GM18520 (cell line): ENCODE measurements at regions not wholly inside any gene's neighbourhood (a gene's known extent, or its start where the extent isn't known, plus 50 kb on each side); places are given as distances from the start of the nearest gene placed in this dataset.
"Not testable (repeated sequence)": the region's sequence is repeated elsewhere in the genome, so short reads cannot be mapped to it uniquely, and the experiment has no call there.

Source experiments
- ATAC-seq: cut with Tn5 transposase; IDR thresholded peaks from one replicate; pipeline ENCODE4 v1.9.1; 2021; ENCODE audit not compliant: unreplicated experiment

DNA sequence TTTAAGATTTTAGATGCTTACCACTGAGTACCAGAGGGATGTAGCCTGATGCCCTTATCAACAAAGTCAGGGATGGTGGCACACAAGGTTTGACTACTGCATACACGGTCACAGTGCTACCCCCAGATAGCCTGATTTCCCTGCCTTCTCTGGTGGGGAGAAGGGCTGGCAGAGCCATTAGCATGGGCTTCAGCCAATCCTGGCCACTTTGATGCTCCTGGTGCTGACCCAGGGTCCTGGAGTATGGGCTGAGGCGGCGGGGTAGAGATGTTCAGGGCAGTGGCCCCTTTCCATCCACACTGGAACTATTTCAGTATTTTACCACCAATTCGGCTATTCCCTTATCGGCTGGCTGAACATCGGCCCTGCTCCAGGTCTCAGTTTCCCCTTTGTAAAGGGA is 83.2 kb downstream of the POTEB3 start:
- not testable (repeated sequence) for ATAC-seq

DNA sequence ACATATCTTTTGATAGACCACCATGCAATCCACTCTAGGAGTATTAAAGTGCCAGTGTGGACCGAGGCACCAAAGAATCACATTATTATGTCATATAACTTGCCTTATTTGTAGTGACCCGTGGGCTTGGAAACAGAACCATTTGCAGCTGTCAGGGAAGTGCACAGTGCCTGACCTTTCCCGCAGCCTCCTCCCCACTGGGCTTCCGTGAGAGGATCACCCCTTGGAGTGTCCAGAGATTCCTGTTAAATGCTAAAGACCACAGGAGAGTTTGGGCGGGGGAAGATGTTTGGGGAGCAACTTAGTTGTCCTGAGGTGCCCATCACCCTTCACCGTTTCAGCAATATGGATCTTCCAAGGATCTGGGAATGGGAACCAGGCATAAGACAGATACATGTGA is 84.4 kb downstream of the POTEB3 start:
- not testable (repeated sequence) for ATAC-seq

DNA sequence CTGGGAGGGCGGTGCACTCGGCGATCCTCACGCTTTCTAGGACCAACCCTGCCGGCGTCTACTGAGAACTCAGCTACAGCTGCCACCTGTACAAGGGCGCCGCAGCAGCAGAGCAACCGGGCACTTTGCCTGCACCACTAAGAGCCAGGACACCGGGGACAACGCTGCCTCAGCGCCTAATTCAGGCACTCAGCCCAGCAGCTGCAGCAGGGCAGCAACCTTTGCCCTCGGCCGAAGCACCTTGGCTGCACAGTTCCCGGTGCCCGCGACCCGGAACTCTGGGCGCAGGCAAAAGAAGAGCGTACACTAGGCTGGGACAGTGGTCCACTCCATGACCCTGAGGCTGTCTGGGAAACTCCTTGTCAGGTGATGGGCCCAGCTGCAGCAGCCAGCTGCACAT is 85.7 kb downstream of the POTEB3 start:
- ATAC-seq: not testable (repeated sequence)

DNA sequence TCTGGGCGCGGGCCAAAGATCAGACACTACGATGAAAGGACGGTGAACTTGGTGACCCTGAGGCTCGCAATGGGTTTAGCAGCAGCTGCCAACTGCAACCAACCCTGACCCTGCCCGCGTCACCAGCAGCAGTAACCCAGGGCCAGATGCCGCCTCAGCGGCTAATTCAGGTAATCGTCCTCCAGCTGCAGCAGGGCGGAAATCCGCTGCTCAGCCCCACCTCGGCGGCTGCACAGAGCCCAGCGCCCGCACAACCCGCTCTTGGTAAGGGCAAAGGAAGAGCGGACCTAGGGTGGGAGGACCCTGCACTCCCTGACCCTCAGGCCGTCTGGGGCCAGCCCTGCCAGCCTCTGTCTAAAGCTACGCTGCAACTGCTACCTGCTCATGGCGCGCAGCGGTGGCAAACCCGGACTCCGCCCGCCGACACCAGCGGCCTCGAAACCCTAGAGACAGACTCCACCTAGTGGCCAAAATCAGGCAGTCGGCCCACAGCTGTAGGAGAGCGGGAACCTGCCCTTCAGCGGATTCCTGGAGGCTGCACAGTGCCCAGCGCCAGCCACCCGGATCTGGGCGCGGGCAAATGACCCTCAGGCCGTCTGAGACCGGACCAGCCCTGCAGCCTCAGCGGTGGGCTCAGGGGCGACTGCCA is 87.5 kb downstream of the POTEB3 start:
- ATAC-seq: not testable (repeated sequence)

DNA sequence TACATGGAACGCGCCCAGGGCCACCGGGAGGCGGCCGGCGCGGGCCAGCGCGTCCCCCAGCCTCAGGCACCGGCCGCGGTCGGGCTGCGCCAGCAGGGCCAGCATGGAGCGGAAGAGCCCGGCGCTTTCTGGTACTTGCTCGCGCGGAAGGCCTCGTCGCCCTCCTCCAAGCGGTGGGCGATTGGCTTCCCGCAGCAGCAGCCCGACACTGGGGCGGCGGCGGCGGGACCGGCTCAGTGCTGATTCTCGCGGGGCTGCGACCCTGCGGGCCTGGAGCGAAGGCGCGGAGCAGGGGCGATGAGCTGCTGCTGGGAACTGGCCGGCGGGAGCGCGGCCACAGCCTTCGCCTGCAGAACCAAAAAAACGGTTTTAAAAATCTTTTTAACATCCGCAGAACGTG is 95.3 kb downstream of the POTEB3 start:
- ATAC-seq: not testable (repeated sequence)

DNA sequence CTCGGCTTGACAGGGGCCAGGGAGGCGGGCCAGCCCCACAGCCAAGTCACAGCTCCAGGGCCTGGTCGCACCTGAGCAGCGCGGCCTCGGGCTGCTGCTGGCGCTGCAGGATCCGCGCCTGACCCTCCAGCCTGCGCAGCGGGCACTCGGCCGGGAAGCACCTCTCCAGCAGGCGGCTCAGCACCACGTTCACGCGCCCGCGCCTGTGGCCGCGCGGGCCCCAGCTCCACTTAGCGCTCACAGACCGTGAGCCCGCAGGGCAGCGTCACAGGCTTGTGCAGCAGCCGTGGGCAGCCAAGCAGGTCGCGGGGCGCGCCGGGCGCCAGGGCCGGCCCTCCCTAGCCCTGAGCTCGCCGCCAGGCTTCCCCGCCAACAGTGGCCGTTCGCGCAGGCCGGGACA is 95.8 kb downstream of the POTEB3 start:
- not testable (repeated sequence) for ATAC-seq

DNA sequence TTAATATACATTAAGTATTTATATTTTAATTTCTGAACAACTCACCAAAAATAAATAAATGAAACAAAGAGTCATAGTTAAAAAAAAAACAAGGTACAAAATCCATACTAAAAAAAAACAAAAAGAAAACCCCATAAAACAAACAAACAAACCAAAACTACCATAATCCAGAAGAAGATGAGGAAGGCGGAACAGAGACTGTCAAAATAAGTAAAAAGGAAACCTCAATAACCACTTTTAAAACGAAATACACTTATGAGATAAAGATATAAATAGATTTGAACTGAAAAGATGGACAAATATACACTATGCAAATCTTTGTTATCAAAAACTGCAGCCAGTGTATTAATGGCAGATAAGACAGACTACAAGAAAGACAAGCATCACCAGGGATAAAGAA is 103.3 kb downstream of the POTEB3 start:
- ATAC-seq: not testable (repeated sequence)

DNA sequence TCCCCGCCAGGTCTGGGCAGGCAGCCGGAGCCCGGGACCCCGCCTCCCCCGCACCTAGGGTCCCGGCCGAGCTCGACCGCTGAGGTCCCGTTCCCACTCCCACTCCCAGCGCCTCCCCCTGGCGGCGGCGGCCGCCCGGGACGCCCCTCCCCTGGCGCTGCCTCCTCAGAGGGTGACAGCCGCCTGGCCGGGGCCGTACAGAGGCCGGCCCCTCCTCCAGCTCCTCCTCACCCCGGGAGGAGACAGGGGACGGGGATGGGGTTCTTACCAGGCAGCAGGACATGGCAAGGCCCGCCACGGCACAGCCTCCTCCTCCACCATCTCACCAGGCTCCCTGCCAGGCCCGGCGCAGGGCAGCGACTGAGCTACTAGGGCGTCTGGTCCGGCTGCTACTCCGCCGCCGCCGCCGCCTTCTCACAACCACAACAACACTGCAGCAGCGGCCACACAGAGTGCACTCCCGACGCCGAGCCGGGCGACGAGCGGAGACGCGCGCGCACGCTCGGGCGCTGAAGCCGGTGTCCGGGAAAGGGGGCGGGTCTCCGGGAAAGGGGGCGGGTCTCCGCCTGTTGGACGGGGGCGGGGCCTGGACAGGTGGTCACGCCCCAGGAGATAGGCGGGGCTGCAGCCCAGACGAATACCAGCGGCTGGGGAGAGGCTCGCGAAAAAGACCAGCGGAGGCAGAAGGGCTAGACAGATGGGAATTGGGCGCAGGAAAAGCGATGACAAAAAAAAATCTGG is 115.4 kb downstream of the POTEB3 start:
- ATAC-seq: not testable (repeated sequence)

DNA sequence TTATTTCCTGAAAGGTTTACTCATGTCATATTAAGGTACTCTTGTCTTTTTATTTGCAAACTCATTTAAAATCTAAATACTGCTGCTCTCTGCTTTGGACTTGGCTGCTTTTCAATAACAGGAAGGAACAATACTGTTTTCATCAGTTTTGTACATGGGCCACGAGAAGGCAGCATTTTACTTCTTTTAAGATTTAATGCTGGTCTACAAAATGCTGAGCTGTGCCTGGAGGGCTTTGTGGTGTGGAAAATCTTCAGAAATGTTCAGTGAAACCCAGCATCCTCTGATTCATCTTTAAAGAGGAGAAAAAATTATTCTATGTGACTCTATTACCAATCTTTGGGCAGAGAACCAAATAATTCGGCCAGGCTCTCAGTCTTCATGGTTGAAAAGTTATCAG is 155.9 kb downstream of the POTEB3 start:
- peak; percentile 40 for ATAC-seq

DNA sequence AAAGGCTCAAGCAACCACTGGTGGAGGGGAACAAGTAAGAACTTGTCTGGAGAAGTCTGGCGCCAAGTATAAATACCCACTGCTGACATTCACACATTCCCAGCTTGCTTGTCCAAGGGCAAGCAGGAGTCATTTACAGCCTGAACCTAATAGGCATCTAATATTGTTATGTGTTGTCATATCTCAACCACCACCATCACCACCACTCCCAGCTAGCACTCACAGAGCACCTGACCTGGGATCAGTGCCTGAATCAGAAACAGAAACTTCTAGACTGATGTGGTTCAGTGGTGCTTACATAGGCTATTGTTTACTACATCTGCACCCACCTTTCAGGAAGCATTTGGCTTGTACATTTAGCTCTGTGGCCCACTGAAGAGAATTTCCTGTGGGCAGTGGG is 157.1 kb downstream of the POTEB3 start:
- ATAC-seq: peak; percentile 78

DNA sequence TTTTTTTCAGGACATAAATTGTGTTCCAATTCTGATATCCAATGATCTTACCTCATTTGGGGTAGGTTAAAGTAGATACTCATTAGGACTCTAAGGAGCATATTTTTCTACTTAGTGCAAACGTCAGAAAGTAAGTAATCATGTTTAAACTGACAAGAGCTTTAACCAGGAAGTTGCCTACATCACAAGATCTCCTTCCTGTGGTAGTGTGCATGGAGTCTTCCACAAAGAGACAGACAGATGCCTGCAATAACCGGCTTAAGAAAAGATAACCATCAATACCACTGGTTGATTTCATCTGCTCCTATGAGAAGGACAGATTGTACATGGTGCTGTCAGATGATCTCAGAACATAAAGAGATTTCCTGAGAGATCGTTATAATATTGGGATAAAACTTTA is 160.0 kb downstream of the POTEB3 start:
- ATAC-seq: not testable (repeated sequence)

DNA sequence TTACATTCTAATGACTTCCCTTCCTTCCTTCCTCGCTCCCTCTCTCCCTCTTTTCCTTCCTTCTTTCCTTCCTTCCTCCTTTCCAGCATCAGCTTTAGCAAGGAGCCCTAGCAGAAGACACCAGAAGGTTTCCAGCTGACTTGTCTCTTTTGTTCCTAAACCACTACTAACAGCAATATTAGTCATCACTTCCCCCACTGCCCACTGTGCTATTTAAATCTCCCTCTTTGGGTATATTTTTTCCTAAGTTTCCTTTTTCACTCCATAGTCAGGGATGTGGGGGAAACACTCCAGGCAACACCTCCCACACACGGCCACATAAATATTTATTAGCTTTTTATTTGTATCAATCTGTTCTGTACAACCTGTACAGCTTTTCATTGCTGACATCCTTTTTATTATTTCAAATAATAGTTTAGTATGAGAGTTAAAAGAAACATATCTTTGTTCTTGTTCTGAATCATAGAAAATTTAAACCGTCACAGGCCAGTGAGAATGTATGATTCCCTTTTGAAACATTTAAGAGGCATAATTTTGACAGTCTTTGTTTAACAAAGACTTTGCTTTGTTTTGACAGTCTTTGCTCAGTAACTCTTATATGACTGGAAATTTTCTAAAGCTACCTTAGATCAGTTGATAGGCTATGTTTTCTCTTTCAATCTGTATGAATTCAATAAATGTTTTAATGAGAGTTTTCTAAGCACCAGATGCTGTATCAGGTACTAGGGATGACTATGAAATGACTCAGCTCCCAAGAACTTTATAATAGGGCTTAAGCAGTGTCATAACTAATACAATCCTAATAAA is 167.9 kb downstream of the POTEB3 start:
- ATAC-seq: not testable (repeated sequence)

DNA sequence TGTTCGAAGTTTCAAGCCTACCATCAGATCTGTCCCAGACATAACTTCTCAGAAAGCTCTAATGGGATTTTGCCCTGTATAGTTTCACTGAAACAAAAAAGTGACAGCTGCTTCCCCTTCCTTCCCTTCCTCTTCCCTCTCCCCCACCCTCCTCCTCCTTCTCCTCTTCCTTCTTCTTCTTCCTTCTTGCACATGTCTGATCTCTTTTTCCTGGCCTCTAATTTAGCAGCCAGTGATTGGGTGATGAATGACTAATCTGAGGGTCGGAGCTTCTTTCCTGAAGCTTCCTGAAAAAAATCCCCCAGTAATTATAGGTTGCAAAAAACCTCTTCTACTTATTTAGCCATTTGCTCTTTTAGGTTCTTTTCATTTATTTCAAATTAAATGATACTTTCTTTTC is 168.7 kb downstream of the POTEB3 start:
- ATAC-seq: no peak

DNA sequence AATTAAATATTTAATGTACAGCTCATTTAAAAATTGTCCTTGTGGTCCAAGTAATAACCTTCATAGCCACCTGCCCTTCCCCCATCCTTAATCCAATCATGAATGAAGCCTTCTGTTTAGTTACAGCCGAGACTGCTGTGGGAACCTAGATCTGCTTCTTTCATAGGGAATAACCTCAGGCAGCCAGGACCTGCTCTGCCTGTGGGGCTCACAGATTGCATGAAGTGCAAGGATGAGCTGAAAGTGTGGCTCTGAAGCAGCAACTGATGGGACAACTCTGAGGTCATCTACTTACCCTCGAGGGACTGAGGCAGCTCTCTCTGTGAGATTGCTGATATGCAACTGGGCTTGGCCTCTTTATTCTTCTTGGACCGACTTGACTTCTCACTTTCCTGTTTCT is 169.8 kb downstream of the POTEB3 start:
- no peak for ATAC-seq

DNA sequence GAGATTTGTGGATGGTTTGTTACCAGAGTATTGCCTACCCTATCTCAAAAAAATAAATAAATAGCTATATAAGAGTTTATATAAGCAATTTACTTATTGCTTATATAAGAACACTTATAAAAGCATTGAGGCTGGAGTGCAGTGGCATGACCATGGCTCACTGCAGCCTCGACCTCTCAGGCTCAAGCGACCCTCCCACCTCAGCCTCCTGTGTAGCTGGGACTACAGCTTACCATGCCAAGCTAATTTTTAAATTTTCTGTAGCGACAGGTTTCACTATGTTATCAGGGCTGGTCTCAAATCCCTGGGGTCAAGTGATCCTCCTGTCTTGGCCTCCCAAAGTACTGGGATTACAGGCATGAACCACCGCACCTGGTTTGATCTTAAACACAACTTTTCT is 170.6 kb downstream of the POTEB3 start:
- not testable (repeated sequence) for ATAC-seq

DNA sequence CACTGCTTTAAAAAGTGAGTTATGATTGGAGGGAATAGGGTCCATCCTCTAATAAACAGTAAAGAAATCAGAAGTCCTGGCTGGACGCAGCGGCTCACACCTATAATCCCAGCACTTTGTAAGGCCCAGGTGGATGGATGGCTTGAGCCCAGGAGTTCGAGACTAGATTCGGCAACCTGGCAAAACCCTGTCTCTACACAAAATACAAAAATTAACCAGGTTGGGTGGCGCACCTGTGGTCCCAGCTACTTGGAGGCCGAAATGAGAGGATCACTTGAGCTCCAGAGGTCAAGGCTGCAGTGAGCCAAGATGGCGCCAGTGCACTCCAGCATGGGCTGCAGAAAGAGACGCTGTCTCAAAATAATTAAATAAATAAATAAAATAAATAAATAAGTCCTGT is 171.2 kb downstream of the POTEB3 start:
- no peak for ATAC-seq

DNA sequence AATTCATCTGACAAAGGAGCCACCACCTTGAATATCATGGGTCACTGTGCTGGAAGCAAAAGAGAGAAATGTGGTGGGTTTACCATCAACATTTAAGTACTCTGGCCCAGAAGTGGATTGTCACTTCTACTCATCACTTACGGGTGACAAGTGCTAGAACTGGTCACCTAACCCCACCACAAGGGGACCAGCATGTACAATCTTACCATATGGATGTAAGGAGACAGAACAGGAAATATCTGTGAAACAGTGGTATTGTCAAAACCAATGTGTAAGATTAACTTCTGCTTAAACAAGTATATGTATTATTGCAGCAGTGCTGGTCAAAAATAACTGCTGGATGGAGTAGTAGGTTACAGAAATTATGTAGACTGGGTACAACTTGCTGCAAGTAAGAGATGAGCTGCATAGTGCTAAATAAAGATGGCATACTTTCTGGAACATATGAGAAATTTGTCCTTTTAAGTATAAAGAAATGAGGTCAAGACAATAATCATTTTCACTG is 171.8 kb downstream of the POTEB3 start:
- ATAC-seq: no peak

DNA sequence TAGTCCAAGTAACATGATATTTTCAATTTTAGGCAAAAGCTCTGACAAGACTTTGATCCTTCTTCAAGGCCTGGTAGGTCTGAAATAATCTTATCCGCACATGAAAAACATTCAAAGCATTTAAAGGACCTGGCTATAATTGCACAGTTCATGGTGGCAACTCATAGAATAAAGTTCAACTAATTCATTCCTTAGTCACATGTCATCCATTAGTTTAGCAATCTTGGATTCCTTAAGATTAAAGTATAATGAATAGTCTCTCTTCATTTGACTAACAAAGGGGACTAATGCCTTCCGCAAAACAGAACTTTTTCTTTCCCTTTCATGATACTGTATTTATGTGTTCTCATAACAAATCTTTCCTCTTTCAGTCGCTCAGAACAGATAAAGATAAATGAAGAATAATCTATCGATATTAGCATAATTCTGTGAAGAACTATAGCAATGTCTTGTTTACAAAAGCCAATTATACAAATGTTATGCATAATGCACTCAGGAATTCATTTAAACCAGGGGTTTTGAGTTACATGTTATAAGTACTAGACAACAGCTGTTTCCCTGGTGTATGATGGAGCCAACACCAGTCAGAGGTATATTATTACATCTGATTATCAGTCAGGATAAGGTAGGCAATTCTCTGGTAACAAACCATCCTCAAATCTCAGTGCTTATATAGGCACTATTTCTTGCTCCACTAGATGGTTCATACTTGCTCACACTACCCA is 172.5 kb downstream of the POTEB3 start:
- no peak for ATAC-seq

DNA sequence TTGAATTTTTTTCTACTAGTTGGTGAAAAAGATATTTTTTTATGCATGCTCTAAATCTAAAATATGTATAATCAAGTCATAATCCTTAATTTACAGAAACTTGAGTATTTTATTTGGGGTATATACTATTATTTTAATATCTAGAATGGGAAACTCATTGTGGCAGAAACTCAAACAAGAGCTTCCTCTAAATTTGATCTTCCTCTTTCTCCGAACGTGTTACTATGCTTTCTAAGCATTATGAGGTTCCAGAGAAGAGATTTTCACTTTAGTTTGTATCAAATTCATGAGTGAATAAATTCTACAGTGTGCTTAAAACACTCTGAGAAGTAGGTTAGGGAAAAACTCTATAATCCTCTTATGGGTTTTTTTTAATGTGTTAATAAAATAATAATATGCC is 173.1 kb downstream of the POTEB3 start:
- ATAC-seq: no peak

DNA sequence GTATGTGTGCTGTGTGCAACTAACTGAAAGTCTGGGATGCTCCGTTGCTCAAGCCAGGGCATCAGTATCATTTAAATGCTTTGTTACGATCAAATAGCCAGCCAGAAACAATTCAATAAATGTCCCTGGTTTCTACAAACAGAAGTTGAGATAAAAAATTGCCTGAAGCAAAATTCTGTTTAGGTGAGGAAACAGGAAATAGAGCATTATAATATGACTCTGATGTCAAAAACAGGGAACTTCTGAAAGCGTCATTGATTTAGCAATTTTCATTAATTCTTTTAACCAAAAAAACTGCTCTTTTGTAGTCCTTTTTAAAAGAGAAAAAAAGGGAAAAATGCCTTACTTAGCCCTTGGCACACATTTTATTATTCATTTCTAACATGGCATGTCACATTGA is 174.7 kb downstream of the POTEB3 start:
- not testable (repeated sequence) for ATAC-seq

DNA sequence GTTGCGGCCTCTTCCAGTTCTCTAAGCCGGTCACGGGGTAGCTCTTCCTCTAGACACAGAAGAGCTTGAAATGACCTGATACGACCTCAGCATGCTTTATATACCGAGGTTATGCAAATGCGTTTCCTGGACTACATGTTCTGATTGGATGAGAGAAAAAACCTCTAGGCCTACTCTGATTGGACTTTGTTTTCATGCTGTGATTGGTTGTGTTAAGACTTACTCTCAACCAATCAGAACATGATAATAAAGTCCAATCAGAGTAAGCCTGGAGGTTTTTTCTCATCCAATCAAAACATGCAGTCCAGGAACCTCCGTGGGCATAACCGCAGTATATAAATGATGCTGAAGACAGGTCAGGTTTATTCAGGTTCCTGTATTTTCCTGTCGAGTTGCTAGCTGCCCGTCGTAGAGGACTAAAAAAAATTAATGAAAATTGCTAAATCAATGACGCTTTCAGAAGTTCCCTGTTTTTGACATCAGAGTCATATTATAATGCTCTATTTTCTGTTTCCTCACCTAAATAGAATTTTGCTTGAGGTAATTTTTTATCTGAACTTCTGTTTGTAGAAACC is 177.4 kb downstream of the POTEB3 start:
- no peak for ATAC-seq
